Ascending aorta (tissue), 2 donors: ENCODE measurements at regions not wholly inside any gene's neighbourhood (a gene's known extent, or its start where the extent isn't known, plus 50 kb on each side); places are given as distances from the start of the nearest gene placed in this dataset.

Experiments
- DNase-seq, 2 donors: peaks; one replicate each; pipeline ENCODE4 v3.0.0-alpha.2; 2019; ENCODE audit warnings: low spot score in 2 of 2
- H3K27ac ChIP-seq, 2 donors: fragments of 200-600 bp; sonication (generic); one replicate each; pipeline ENCODE4 v1.5.1; 2016 to 2017; ENCODE audit warnings: mild to moderate bottlenecking in 1 of 2
- H3K27me3 ChIP-seq: fragments of 200-600 bp; sonication (generic); one replicate; pipeline ENCODE4 v1.5.1; 2017
- H3K36me3 ChIP-seq, 2 donors: fragments of 200-600 bp; sonication (generic); one replicate each; pipeline ENCODE4 v1.5.1; 2016
- H3K4me1 ChIP-seq, 2 donors: fragments of 200-600 bp; sonication (generic); one replicate each; pipeline ENCODE4 v1.5.1; 2016 to 2017; ENCODE audit warnings: mild to moderate bottlenecking in 1 of 2
- H3K4me3 ChIP-seq, 2 donors: fragments of 200-600 bp; sonication (generic); one replicate each; pipeline ENCODE4 v1.5.1; 2016 to 2017; ENCODE audit warnings: mild to moderate bottlenecking in 1 of 2
- H3K9me3 ChIP-seq, 2 donors: fragments of 200-600 bp; sonication (generic); one replicate each; pipeline ENCODE4 v1.5.1; 2016
- CTCF ChIP-seq, 3 experiments: fragments of 200-600 bp in 2 of 3; fragments of 450-650 bp in 1 of 3; sonication (generic) in 2 of 3; IDR thresholded peaks; one replicate each; pipeline ENCODE4 v1.5.1; 2016 to 2019; ENCODE audit warnings: antibody characterized with exemption in 3 of 3, mild to moderate bottlenecking in 1 of 3, moderate library complexity in 1 of 3
- intact Hi-C: fragments of 100-400 bp; cut with DNase I; formaldehyde crosslinking; loops from one replicate; pipeline ENCODE4 v1.15.1; 2023

GRCh38 chr18:41145516-41145915, 809.5 kb upstream of the PIK3C3 start:
- no peaks in the 10 kb centered on the region for H3K36me3 ChIP-seq
- no peak for DNase-seq
- no peak overlapping the region for H3K27ac ChIP-seq
- no peaks in the 10 kb centered on the region for H3K4me1 ChIP-seq
- intact Hi-C loops, result no loop called here
- H3K27me3 ChIP-seq, result no peaks in the 10 kb centered on the region
- H3K9me3 ChIP-seq, result no peaks in the 10 kb centered on the region
- TF ChIP-seq CTCF (IDR thresholded peaks at IDR 0.05), result no peak
- H3K4me3 ChIP-seq, result no peak overlapping the region

- no peak for DNase-seq
- no peak for TF ChIP-seq CTCF (IDR thresholded peaks at IDR 0.05)
- H3K4me1 ChIP-seq, result no peaks in the 10 kb centered on the region
These were observed 810.6 kb upstream of the PIK3C3 start for GRCh38 chr18:41144441-41144840.

GRCh38 chr18:41140506-41140905, 814.5 kb upstream of the PIK3C3 start:
- intact Hi-C loops, result no loop called here
- no peaks in the 10 kb centered on the region for H3K4me1 ChIP-seq
- no peaks in the 10 kb centered on the region for H3K27me3 ChIP-seq
- H3K9me3 ChIP-seq, result no peaks in the 10 kb centered on the region
- H3K27ac ChIP-seq, result no peak overlapping the region
- no peak for DNase-seq
- H3K4me3 ChIP-seq, result no peak overlapping the region
- no peaks in the 10 kb centered on the region for H3K36me3 ChIP-seq
- no peak for TF ChIP-seq CTCF (IDR thresholded peaks at IDR 0.05)

More at GRCh38 chr18:41144441-41144840, 810.6 kb upstream of the PIK3C3 start:
- no peak overlapping the region for H3K4me3 ChIP-seq
- H3K27ac ChIP-seq, result no peak overlapping the region
- intact Hi-C loops, result no loop called here
- H3K9me3 ChIP-seq, result no peaks in the 10 kb centered on the region
- H3K36me3 ChIP-seq, result no peaks in the 10 kb centered on the region
- H3K27me3 ChIP-seq, result no peaks in the 10 kb centered on the region

GRCh38 chr18:41135146-41135545, 819.9 kb upstream of the PIK3C3 start:
- no peaks in the 10 kb centered on the region for H3K4me1 ChIP-seq
- H3K9me3 ChIP-seq, result no peaks in the 10 kb centered on the region
- no peak for TF ChIP-seq CTCF (IDR thresholded peaks at IDR 0.05)
- no peaks in the 10 kb centered on the region for H3K27me3 ChIP-seq
- H3K4me3 ChIP-seq, result no peak overlapping the region
- no peak for DNase-seq
- intact Hi-C loops, result no loop called here
- H3K27ac ChIP-seq, result no peak overlapping the region
- H3K36me3 ChIP-seq, result no peaks in the 10 kb centered on the region

GRCh38 chr18:41134426-41134825, 820.6 kb upstream of the PIK3C3 start:
- TF ChIP-seq CTCF (IDR thresholded peaks at IDR 0.05), result no peak
- Histone ChIP-seq H3K27ac (no peak overlapping the region), H3K27me3 (no peaks in the 10 kb centered on the region), H3K9me3 (no peaks in the 10 kb centered on the region), H3K4me3 (no peak overlapping the region), H3K4me1 (no peaks in the 10 kb centered on the region), H3K36me3 (no peaks in the 10 kb centered on the region)
- DNase-seq, result no peak
- intact Hi-C loops, result no loop called here

- Histone ChIP-seq H3K4me1 (no peaks in the 10 kb centered on the region), H3K4me3 (no peak overlapping the region), H3K27me3 (no peaks in the 10 kb centered on the region), H3K27ac (no peak overlapping the region), H3K36me3 (no peaks in the 10 kb centered on the region), H3K9me3 (no peaks in the 10 kb centered on the region)
- TF ChIP-seq CTCF (IDR thresholded peaks at IDR 0.05), result no peak
- intact Hi-C loops, result no loop called here
- DNase-seq, result no peak
These were observed 824.0 kb upstream of the PIK3C3 start for GRCh38 chr18:41131050-41131449.
